HepG2 (cell line): ENCODE measurements at regions not wholly inside any gene's neighbourhood (a gene's known extent, or its start where the extent isn't known, plus 50 kb on each side); places are given as distances from the start of the nearest gene placed in this dataset.

Experiments used
- ATAC-seq: fragments of 200-7000 bp; cut with Tn5 transposase; 3 replicates; pipeline ENCODE4 v1.9.1; 2020; ENCODE audit warnings: mild to moderate bottlenecking, moderate library complexity
- BruUV-seq: library from RNA; stranded (reverse); fragments of 400-500 nt; replicated peaks from 2 replicates; lab custom pipeline; 2021; lab: Mats Ljungman, UMichigan
- CTCF ChIA-PET: fragments of 300-600 bp; formaldehyde crosslinking; extraction: SDS; loops from one replicate; lab custom pipeline; 2021; ENCODE audit warnings: low total read pairs, inconsistent platforms, low intra/inter-chr PET ratio; lab: Yijun Ruan, JAX
- POLR2A ChIA-PET: fragments of 350-600 bp; sonication (Branson Sonifier 250); formaldehyde crosslinking; loops from one replicate; lab custom pipeline; 2020; ENCODE audit warnings: antibody characterized with exemption, inconsistent platforms; lab: Yijun Ruan, JAX
- DNase-seq: peaks from one replicate; pipeline ENCODE4 v3.0.0-alpha.2; 2015; ENCODE audit warnings: low spot score
- FAIRE-seq: peaks from 3 replicates; lab custom pipeline; 2011; peaks lifted over from hg19 to GRCh38; lab: Jason Lieb, UNC
- H2AFZ ChIP-seq: one replicate; pipeline ENCODE4 v1.6.1; 2011; ENCODE audit warnings: low read length, inconsistent platforms
- H3K27ac ChIP-seq: fragments of 300-600 bp; 3 replicates; pipeline ENCODE4 v1.8.0; 2011; ENCODE audit warnings: mixed run types, mild to moderate bottlenecking, mixed read lengths, low read length, inconsistent platforms; ENCODE audit not compliant: insufficient read depth; ENCODE audit errors: extremely low read length
- H3K27me3 ChIP-seq, 2 experiments: fragments of 200-600 bp in 1 of 2; 2 replicates in 1 of 2; 3 replicates in 1 of 2; pipeline versions ENCODE4 v1.6.0 to v1.8.0; 2011; ENCODE audit warnings: low read length in 2 of 2, mild to moderate bottlenecking in 2 of 2, moderate library complexity in 2 of 2, inconsistent platforms in 1 of 2; ENCODE audit not compliant: insufficient read depth in 2 of 2, control insufficient read depth in 1 of 2
- H3K36me3 ChIP-seq, 2 experiments: fragments of 200-600 bp in 1 of 2; replicated peaks in 1 of 2; 2 replicates in 1 of 2; 3 replicates in 1 of 2; pipeline versions ENCODE4 v1.5.1 to v1.8.0; 2011; ENCODE audit warnings: low read length in 2 of 2, inconsistent platforms in 1 of 2; ENCODE audit not compliant: insufficient read depth in 2 of 2, control insufficient read depth in 1 of 2
- H3K4me1 ChIP-seq: 2 replicates; pipeline ENCODE4 v1.5.1; 2012; ENCODE audit warnings: low read length, inconsistent platforms; ENCODE audit not compliant: insufficient read depth
- H3K4me2 ChIP-seq: 2 replicates; pipeline ENCODE4 v1.6.0; 2011; ENCODE audit warnings: low read depth, low read length, inconsistent platforms
- H3K4me3 ChIP-seq, 3 experiments: fragments of 200-600 bp in 1 of 3; sonication (generic), shearing (Covaris generic) in 1 of 3; replicated peaks in 1 of 3; 2 replicates each; pipeline ENCODE4 v1.5.1; 2011 to 2016; ENCODE audit warnings: low read length in 3 of 3, inconsistent platforms in 2 of 3, low read depth in 2 of 3, mild to moderate bottlenecking in 2 of 3, control low read depth in 1 of 3, mixed read lengths in 1 of 3; ENCODE audit not compliant: insufficient read depth in 1 of 3
- H3K79me2 ChIP-seq: one replicate; pipeline ENCODE4 v1.6.1; 2011; ENCODE audit warnings: low read length, inconsistent platforms; ENCODE audit not compliant: insufficient read depth
- H3K9ac ChIP-seq: 2 replicates; pipeline ENCODE4 v1.6.0; 2011; ENCODE audit warnings: mild to moderate bottlenecking, low read depth, low read length, inconsistent platforms; ENCODE audit not compliant: insufficient read depth
- H3K9me3 ChIP-seq: 2 replicates; pipeline ENCODE4 v1.5.1; 2012; ENCODE audit warnings: mild to moderate bottlenecking, low read length
- H4K20me1 ChIP-seq: 2 replicates; pipeline ENCODE4 v1.6.0; 2011; ENCODE audit warnings: inconsistent platforms, mild to moderate bottlenecking, low read length, moderate library complexity; ENCODE audit not compliant: insufficient read depth
- CENPT ChIP-seq: sonication (generic); formaldehyde crosslinking; IDR thresholded peaks from 2 replicates; pipeline ENCODE4 v1.8.0; 2022; ENCODE audit warnings: low read depth, mild to moderate bottlenecking, moderate library complexity, missing genetic modification reagents
- KDM4B ChIP-seq: sonication (generic); formaldehyde crosslinking; IDR thresholded peaks from 2 replicates; pipeline ENCODE4 v1.4.0; 2020; ENCODE audit warnings: missing genetic modification reagents
- MIER2 ChIP-seq: IDR thresholded peaks from 2 replicates; pipeline ENCODE4 v1.6.1; 2016; ENCODE audit warnings: missing biosample characterization, missing genetic modification reagents
- PHB2 ChIP-seq: fragments of 450-650 bp; IDR thresholded peaks from 2 replicates; pipeline ENCODE4 v1.6.1; 2018; ENCODE audit not compliant: partially characterized antibody
- REL ChIP-seq: sonication (generic); formaldehyde crosslinking; conservative IDR thresholded peaks from 2 replicates; pipeline ENCODE4 v1.8.0; 2022; ENCODE audit warnings: mild to moderate bottlenecking, missing genetic modification reagents, moderate library complexity
- REPIN1 ChIP-seq: sonication (generic); formaldehyde crosslinking; IDR thresholded peaks from 2 replicates; pipeline ENCODE4 v1.8.0; 2022; ENCODE audit warnings: missing genetic modification reagents, low read depth, mild to moderate bottlenecking, borderline replicate concordance
- TEAD3 ChIP-seq: optimal IDR thresholded peaks from 2 replicates; pipeline ENCODE3; 2016; ENCODE audit warnings: borderline replicate concordance
- YEATS4 ChIP-seq: sonication (generic); formaldehyde crosslinking; IDR thresholded peaks from 2 replicates; pipeline ENCODE4 v1.4.0; 2020; ENCODE audit warnings: missing genetic modification reagents, borderline replicate concordance
- ZNF550 ChIP-seq: sonication (generic); formaldehyde crosslinking; IDR thresholded peaks from 2 replicates; pipeline ENCODE4 v1.4.0; 2020; ENCODE audit warnings: mild to moderate bottlenecking, missing genetic modification reagents, borderline replicate concordance
- ZNF567 ChIP-seq: sonication (generic); formaldehyde crosslinking; IDR thresholded peaks from 2 replicates; pipeline ENCODE4 v1.8.1; 2023; ENCODE audit warnings: mild to moderate bottlenecking, missing genetic modification reagents, borderline replicate concordance
- ZNF598 ChIP-seq: sonication (generic); formaldehyde crosslinking; IDR thresholded peaks from 2 replicates; pipeline ENCODE4 v1.5.1; 2020; ENCODE audit warnings: mild to moderate bottlenecking, missing genetic modification reagents, borderline replicate concordance
- ZNF773 ChIP-seq: sonication (generic); formaldehyde crosslinking; IDR thresholded peaks from 2 replicates; pipeline ENCODE4 v1.4.0; 2020; ENCODE audit warnings: missing genetic modification reagents, borderline replicate concordance
- WGBS: methylation state at CpG from one replicate; pipeline ENCODE4 v1.1.6; 2017; ENCODE audit warnings: low lambda C conversion rate; 5-methylcytosine and 5-hydroxymethylcytosine counted together
- in situ Hi-C: cut with HindIII; loops from 2 replicates; pipeline ENCODE4 v1.10.0; 2017; ENCODE audit warnings: low pct_unique_long_range_greater_than_20kb; ENCODE audit not compliant: extremely low pct_ligation_motif_present
- intact Hi-C: fragments of 100-400 bp; cut with micrococcal nuclease; formaldehyde crosslinking; loops from one replicate; pipeline ENCODE4 v1.10.0; 2022; ENCODE audit not compliant: unreplicated experiment
- TF ChIP-seq, protein P1 (sequence below): sonication (generic); formaldehyde crosslinking; IDR thresholded peaks from 2 replicates; pipeline ENCODE4 v1.5.1; 2020; ENCODE audit warnings: mild to moderate bottlenecking, missing genetic modification reagents, moderate library complexity
- TF ChIP-seq, protein P2 (sequence below): fragments of 450-650 bp; IDR thresholded peaks from 2 replicates; pipeline ENCODE4 v1.6.1; 2016
- TF ChIP-seq, protein P3 (sequence below): sonication (generic); formaldehyde crosslinking; IDR thresholded peaks from 2 replicates; pipeline ENCODE4 v1.5.1; 2020; ENCODE audit warnings: missing genetic modification reagents, mild to moderate bottlenecking, borderline replicate concordance

DNA sequence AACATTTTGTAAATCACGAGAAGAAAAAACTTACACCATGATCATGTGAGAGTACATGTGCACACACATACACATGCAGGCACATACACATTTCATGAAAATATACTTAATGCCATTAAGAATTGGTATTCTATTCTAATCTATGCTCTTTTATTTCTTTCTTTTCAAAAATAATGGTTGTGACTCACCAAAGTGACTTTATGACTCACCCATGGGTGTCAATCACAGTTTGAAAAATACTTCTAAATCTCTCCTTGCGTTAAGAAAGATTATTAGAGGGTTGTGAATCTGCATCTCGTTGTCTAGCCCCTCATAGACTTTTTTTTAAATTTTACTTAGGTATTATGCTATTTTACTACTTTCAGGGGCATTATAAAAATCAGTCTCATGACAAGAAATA lies 254.2 kb downstream of the TUSC7 start (continued):
- TF ChIP-seq, protein P1, sequence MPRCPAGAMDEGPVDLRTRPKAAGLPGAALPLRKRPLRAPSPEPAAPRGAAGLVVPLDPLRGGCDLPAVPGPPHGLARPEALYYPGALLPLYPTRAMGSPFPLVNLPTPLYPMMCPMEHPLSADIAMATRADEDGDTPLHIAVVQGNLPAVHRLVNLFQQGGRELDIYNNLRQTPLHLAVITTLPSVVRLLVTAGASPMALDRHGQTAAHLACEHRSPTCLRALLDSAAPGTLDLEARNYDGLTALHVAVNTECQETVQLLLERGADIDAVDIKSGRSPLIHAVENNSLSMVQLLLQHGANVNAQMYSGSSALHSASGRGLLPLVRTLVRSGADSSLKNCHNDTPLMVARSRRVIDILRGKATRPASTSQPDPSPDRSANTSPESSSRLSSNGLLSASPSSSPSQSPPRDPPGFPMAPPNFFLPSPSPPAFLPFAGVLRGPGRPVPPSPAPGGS (CRISPR knock-in tag) = no peak
- no peak for TF ChIP-seq REL

DNA sequence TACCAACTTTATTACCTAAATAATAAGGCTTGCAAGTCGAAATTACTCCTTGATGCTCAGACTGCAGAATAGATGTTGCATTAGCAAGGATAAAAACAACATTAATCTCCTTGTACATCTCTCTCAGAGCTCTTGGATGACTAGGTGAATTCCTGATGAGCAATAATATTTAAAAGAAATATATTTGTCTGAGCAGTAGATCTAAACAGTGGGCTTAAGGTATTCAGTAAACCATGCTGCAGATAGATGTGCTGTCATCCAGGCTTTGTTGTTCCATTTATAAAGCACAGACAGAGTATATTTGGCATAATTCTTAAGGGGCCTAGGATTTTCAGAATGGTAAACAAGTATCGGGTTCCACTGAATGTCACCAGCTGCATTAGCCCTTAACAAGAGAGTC lies 257.1 kb downstream of the TUSC7 start:
- ChIA-PET POLR2A (no interaction called here), CTCF (no interaction called here)
- in situ Hi-C loops (no loop called here), intact Hi-C loops (no loop called here)
- H3K27me3 ChIP-seq = no peaks in the 10 kb centered on the region
- no peaks in the 10 kb centered on the region for H4K20me1 ChIP-seq
- no peaks in the 10 kb centered on the region for H3K79me2 ChIP-seq
- H3K9ac ChIP-seq = no peak overlapping the region
- H3K36me3 ChIP-seq = no peaks in the 10 kb centered on the region
- no peak for DNase-seq
- no peaks in the 10 kb centered on the region for H3K9me3 ChIP-seq
- TF ChIP-seq ZNF567 (no peak), YEATS4 (no peak), ZNF773 (no peak), MIER2 (CRISPR knock-in tag) (no peak), KDM4B (CRISPR knock-in tag) (no peak), PHB2 (no peak), CENPT (no peak), TEAD3 (CRISPR knock-in tag) (no peak), ZNF550 (CRISPR knock-in tag) (no peak), ZNF598 (CRISPR knock-in tag) (no peak), REPIN1 (no peak)
- TF ChIP-seq, protein P2, sequence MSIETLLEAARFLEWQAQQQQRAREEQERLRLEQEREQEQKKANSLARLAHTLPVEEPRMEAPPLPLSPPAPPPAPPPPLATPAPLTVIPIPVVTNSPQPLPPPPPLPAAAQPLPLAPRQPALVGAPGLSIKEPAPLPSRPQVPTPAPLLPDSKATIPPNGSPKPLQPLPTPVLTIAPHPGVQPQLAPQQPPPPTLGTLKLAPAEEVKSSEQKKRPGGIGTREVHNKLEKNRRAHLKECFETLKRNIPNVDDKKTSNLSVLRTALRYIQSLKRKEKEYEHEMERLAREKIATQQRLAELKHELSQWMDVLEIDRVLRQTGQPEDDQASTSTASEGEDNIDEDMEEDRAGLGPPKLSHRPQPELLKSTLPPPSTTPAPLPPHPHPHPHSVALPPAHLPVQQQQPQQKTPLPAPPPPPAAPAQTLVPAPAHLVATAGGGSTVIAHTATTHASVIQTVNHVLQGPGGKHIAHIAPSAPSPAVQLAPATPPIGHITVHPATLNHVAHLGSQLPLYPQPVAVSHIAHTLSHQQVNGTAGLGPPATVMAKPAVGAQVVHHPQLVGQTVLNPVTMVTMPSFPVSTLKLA = no peak
- TF ChIP-seq, protein P3, sequence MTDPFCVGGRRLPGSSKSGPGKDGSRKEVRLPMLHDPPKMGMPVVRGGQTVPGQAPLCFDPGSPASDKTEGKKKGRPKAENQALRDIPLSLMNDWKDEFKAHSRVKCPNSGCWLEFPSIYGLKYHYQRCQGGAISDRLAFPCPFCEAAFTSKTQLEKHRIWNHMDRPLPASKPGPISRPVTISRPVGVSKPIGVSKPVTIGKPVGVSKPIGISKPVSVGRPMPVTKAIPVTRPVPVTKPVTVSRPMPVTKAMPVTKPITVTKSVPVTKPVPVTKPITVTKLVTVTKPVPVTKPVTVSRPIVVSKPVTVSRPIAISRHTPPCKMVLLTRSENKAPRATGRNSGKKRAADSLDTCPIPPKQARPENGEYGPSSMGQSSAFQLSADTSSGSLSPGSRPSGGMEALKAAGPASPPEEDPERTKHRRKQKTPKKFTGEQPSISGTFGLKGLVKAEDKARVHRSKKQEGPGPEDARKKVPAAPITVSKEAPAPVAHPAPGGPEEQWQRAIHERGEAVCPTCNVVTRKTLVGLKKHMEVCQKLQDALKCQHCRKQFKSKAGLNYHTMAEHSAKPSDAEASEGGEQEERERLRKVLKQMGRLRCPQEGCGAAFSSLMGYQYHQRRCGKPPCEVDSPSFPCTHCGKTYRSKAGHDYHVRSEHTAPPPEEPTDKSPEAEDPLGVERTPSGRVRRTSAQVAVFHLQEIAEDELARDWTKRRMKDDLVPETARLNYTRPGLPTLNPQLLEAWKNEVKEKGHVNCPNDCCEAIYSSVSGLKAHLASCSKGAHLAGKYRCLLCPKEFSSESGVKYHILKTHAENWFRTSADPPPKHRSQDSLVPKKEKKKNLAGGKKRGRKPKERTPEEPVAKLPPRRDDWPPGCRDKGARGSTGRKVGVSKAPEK = no peak
- H3K4me2 ChIP-seq = no peak overlapping the region
- H3K4me1 ChIP-seq = no peaks in the 10 kb centered on the region
- WGBS = 10% methylated on average over 2 of the region's 2 CpGs
- FAIRE-seq = no peak
- no TSS peak for BruUV-seq
- ATAC-seq = no peak
- H3K4me3 ChIP-seq = no peak overlapping the region
- no peak overlapping the region for H3K27ac ChIP-seq
- H2AFZ ChIP-seq = no peak overlapping the region
